ENCODE measurements at regions not wholly inside any gene's neighbourhood (a gene's known extent, or its start where the extent isn't known, plus 50 kb on each side); places are given as distances from the start of the nearest gene placed in this dataset.

DNA sequence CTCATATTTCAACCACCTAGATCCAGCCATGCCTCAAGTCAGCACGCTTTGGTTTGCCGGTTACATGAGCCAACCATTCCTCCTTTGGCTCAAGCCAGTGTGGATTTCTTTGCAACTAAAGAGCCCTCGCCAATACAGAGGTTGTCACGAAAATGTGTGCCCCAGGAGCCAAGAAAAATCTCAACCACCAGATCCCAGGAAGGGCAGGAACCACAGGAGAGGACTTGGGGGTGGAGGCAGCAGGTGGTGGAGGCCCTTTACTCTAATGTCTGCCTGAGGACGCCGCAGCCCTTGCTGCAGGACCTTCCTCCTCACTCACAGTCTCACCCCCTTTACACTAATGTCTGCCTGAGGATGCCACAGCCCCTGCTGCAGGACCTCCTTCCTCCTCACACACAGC lies 144.8 kb upstream of the PHACTR3 start:
- no peak overlapping the region for H3K27ac Mint-ChIP-seq
- ATAC-seq (no peak), DNase-seq (ENCODE audit: low spot score in 2 of 2) (no peak)

DNA sequence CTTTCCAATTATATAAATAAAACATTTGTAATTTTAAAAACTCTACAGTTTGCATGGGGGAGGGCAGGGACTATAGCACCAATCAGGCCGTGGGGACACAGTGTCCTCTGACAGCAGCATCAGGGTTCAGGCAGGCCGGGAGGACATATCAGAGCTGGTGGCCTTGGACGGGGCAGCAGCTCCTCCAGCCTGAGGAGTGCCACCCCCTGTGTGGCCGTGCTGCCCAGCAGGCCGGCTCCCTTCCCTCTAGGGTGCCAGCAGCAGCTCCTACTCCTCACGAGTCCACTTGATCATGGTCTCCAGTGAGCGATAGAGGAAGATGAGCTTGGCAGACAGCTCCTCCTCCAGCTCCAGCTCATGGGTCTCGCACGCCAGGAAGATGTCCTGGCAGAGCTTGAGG lies 144.0 kb upstream of the PHACTR3 start:
- H3K4me1 Mint-ChIP-seq: no peaks in the 10 kb centered on the region
- no peaks in the 10 kb centered on the region for H3K36me3 Mint-ChIP-seq
- ATAC-seq (no peak), DNase-seq (ENCODE audit: low spot score in 2 of 2) (no peak)
- no peaks in the 10 kb centered on the region for H3K9me3 Mint-ChIP-seq
- H3K27ac Mint-ChIP-seq: no peak overlapping the region
- no peak overlapping the region for H3K4me3 Mint-ChIP-seq

More for the DNA sequence above, 144.8 kb upstream of the PHACTR3 start:
- H3K36me3 Mint-ChIP-seq: no peaks in the 10 kb centered on the region
- H3K4me3 Mint-ChIP-seq: no peak overlapping the region
- no peaks in the 10 kb centered on the region for H3K9me3 Mint-ChIP-seq
- no peaks in the 10 kb centered on the region for H3K4me1 Mint-ChIP-seq

DNA sequence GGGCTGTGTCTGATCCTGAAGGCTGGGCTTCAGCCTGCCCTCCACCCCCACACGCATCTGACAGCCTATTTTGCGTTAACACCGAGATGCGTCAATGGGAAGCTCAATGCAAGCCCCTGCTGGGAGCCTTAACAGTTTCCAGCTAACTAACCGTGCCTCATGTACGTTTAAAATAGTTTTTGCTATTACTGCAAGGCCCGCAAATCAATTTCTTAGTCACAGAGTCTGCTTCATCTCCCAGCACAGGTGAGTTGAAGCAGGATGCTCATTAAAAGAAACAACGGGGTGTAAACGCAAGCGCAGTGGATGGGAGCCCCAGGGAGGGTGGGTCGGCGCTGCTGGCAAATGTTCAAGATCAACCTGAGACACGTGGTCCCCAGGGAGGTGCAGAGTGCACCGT lies 142.8 kb upstream of the PHACTR3 start:
- no peaks in the 10 kb centered on the region for H3K9me3 Mint-ChIP-seq
- ATAC-seq: no peak
- H3K27ac Mint-ChIP-seq: no peak overlapping the region

DNA sequence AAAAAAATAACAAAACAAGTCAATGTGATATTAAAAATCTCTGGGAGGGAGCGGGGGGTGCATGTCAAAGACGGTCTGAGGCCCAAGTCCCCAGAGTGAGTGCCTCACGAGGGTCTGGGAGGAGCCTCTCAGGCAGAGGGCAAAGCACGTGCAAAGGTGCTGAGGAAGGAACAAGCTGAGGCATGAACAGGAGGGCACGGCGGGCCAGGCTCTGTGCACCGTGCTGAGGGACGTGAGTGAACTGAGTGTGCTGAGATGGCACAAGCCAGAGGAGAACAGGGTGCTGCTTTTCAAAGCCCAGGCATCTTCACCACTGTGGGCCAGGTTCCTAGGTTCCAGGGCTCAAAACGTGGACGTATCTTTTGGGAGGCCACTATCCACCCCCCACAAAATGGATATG lies 142.1 kb upstream of the PHACTR3 start:
- Mint-ChIP-seq H3K36me3 (no peaks in the 10 kb centered on the region), H3K4me1 (no peaks in the 10 kb centered on the region), H3K4me3 (no peak overlapping the region), H3K27ac (no peak overlapping the region), H3K9me3 (no peaks in the 10 kb centered on the region)
- no peak for ATAC-seq
- DNase-seq (ENCODE audit: low spot score in 2 of 2): no peak

More for the DNA sequence above, 142.8 kb upstream of the PHACTR3 start:
- H3K4me1 Mint-ChIP-seq: no peaks in the 10 kb centered on the region
- no peak for DNase-seq (ENCODE audit: low spot score in 2 of 2)
- H3K4me3 Mint-ChIP-seq: no peak overlapping the region
- H3K36me3 Mint-ChIP-seq: no peaks in the 10 kb centered on the region

GRCh38 chr20:59463541-59463940 lies 140.8 kb upstream of the PHACTR3 start:
- Mint-ChIP-seq H3K36me3 (no peaks in the 10 kb centered on the region), H3K4me3 (no peak overlapping the region), H3K9me3 (no peaks in the 10 kb centered on the region), H3K27ac (no peak overlapping the region), H3K4me1 (no peaks in the 10 kb centered on the region)
- DNase-seq (ENCODE audit: low spot score in 2 of 2): no peak
- no peak for ATAC-seq

- no peak for ATAC-seq
Measured at GRCh38 chr20:59466107-59466815, 138.1 kb upstream of the PHACTR3 start.

DNA sequence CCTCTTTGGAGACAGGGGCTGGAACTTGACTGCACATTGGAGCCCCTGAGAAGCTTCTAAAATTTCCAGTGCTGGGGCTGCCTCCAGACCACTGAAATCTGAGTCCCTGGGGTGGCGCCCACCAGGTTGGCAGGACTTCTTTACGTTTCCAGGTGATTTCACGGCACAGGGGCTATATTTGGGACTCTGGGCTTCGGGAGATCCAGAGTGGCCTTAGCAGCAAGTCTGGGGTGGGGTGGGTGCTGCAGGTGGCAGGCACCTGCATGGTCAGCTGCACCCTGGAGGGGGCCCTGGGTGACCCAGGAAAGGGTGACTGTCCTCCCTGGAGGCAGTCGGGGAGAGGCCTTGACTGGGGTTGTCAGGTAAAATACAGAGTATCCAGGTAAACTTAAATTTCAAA lies 135.5 kb upstream of the PHACTR3 start:
- ATAC-seq (no peak), DNase-seq (ENCODE audit: low spot score in 2 of 2) (no peak)
- Mint-ChIP-seq H3K4me1 (no peaks in the 10 kb centered on the region), H3K9me3 (no peaks in the 10 kb centered on the region), H3K4me3 (no peak overlapping the region), H3K36me3 (no peaks in the 10 kb centered on the region), H3K27ac (no peak overlapping the region)

More at GRCh38 chr20:59466107-59466815, 138.1 kb upstream of the PHACTR3 start:
- Mint-ChIP-seq H3K27ac (no peak overlapping the region), H3K4me1 (no peaks in the 10 kb centered on the region), H3K36me3 (no peaks in the 10 kb centered on the region), H3K9me3 (no peaks in the 10 kb centered on the region), H3K4me3 (no peak overlapping the region)
- DNase-seq (ENCODE audit: low spot score in 2 of 2): no peak

DNA sequence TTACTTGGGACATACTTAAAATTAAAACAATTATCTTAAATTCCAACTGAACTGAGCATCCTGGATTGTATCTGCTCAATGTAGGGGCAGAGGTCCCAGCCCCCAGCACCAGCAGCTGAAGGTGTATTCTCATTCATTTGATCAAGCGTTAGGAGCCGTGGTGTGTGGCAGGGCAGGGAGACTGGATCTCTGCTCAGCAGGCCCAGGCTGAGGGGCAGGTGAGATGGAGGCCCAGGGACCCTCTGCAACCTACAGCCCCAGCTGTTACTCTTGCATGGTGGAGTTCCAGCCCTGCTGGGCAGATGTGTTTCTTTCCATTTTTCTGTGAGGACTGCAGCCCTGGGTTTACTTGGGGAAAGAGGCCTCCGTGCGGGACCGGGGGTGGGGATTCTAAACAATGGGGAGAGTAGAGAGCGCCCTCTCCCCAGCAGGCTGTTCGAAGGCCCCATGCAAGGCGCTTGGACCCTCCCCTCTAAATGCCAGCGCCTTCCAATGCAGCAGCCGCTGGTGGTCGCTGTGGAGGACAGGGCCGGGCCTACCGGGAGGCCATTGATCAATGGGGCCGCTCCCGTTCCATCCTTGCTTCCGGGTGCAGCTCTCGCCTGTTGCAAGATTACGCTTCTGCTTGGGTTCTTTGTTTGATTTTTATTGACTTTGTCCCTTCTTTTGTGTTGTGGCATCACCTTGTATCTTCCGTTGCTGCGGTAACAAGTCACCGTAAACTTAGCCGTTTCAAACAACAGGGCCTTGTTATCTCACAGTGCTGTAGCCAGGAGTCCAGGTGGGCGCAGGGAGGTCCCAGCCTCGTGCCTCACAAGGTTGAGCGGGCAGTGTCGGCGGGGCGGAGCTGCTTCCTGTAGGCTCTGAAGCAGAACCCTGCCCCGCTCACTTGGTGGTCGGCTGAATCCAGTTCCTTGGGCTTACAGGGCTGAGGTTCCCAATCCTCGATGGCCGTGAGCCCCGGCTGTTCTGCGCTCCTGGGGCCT lies 134.8 kb upstream of the PHACTR3 start:
- no peaks in the 10 kb centered on the region for H3K4me1 Mint-ChIP-seq
- no peaks in the 10 kb centered on the region for H3K9me3 Mint-ChIP-seq
- no peak for ATAC-seq
- H3K4me3 Mint-ChIP-seq: no peak overlapping the region
- H3K36me3 Mint-ChIP-seq: no peaks in the 10 kb centered on the region
- DNase-seq (ENCODE audit: low spot score in 2 of 2): no peak
- no peak overlapping the region for H3K27ac Mint-ChIP-seq

DNA sequence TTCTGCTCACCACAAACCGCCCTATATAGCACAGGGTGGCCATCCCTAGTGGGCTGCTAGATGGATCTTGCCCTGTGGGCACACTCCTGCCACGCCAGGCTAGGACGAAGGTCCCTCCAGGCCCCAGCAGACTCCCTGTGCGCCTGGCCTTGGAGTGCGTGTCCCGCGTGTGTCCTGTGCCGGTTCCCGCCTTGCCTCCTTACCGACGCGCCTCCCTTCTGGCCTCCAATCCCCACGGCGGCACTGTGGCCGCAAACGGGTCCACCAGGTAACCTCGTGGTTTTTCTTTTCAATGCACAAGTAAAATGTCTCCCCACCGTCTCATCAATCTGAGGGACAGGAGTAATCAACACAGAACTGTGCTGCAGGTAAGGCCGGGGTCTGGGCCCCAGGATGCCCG lies 133.8 kb upstream of the PHACTR3 start:
- ATAC-seq: no peak
- H3K4me3 Mint-ChIP-seq: no peak overlapping the region
- H3K4me1 Mint-ChIP-seq: no peaks in the 10 kb centered on the region
- H3K36me3 Mint-ChIP-seq: no peaks in the 10 kb centered on the region
- DNase-seq (ENCODE audit: low spot score in 2 of 2): no peak
- H3K9me3 Mint-ChIP-seq: no peaks in the 10 kb centered on the region
- no peak overlapping the region for H3K27ac Mint-ChIP-seq

DNA sequence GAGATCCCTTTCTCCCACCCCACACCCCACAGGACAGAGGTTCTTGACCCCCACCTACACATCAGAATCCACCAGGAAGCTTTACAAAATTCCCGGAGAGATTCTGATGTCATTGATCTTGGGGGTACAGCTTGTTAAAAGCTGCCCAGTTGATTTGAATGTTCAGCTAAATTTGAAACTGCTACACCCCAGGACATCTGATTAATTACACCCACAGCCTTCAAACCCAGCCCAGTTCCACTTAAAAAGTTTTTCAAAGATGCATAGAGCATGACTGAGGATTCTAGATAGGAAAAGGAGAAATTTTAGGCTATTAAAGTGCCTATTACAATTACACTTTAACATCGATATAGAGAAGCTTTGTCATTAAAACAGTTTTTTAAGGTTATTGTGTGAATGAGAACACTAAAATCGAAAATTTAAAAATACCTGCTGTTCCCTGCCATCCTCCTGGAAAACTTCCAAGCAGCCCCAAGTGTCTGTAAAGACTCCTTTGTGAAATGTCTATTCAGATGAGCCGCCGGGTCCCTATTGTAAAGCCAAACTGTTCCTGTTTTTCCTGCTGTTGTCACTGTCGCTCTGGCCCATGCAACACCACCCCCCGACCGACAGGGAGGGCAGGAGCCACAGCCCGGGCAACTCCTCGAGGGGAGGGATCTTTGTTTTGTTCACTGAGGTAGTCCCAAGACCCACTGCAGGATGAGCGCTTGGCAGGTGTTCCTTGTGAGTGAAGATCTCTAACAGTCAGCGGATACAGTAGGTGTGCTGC lies 132.5 kb upstream of the PHACTR3 start:
- Mint-ChIP-seq H3K9me3 (no peaks in the 10 kb centered on the region), H3K27ac (no peak overlapping the region), H3K4me1 (no peaks in the 10 kb centered on the region), H3K36me3 (no peaks in the 10 kb centered on the region), H3K4me3 (no peak overlapping the region)
- no peak for ATAC-seq
- DNase-seq (ENCODE audit: low spot score in 2 of 2): no peak

DNA sequence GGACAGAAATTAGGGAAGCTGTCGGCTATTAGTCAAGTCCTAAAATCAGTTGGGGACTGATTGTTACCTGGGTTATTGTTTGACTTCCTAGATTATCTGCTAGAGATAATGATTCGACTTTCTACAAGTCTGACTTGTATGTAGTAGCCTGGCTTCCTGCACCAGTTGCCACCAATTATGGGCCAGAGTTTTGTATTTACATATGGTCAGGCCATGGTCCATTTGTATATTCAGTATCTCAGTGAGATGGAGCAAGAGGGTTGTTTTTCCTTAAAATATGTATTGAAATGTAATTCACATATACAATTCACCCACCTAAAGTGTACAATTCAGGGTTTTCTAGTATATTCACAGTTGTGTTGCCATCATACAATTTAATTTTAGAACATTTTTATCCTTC lies 130.6 kb upstream of the PHACTR3 start:
- ATAC-seq (no peak), DNase-seq (ENCODE audit: low spot score in 2 of 2) (no peak)
- Mint-ChIP-seq H3K4me1 (no peaks in the 10 kb centered on the region), H3K4me3 (no peak overlapping the region), H3K36me3 (no peaks in the 10 kb centered on the region), H3K9me3 (no peaks in the 10 kb centered on the region), H3K27ac (no peak overlapping the region)

DNA sequence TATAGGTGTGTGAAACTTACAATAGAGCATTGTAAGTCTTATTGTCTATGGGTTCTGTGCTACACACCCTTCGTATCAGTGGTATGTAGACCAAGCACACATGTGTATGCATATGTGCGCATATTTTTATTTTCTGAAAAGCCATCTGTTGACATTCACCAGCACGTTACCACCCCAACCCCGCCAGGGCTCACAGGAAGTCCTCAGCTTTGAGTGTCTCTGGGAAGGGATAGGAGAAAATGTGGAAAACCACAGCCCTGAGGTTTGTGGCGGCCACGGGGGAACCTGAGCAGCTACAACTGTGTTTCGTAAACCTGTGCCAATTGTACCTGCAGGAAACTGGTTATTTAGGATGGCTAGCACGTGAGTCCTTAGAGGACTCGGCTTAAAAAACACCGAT lies 123.3 kb upstream of the PHACTR3 start:
- no peak overlapping the region for H3K27ac Mint-ChIP-seq
- no peaks in the 10 kb centered on the region for H3K4me1 Mint-ChIP-seq
- H3K4me3 Mint-ChIP-seq: no peak overlapping the region
- ATAC-seq: no peak
- H3K36me3 Mint-ChIP-seq: no peaks in the 10 kb centered on the region
- no peak for DNase-seq (ENCODE audit: low spot score in 2 of 2)
- H3K9me3 Mint-ChIP-seq: no peaks in the 10 kb centered on the region

DNA sequence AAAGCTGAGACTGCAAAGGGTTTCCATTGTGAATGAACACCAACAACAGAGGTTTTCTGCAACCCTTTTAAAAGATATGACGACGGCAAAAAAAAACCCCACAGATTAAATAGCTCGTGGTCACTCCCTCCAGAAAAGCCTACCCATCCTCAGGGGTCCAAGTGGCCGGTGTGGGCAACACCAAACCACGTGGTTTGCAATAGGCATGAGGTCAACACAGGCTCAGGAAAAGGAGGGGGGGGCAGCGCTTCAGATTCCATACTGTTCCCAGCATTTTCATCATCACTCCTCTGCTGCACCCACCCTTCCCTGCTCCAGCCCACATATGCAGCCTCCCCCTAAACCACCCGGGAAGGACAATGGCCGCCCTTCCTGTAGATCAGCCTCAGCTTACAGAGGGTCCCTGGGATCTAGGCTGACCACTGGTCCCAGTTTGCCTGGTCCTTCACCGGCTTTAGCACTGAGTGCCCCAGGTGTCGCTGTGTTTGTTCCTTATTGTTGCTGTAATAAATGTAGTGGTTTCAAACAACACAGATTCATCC lies 122.8 kb upstream of the PHACTR3 start:
- Mint-ChIP-seq H3K4me1 (no peaks in the 10 kb centered on the region), H3K27ac (no peak overlapping the region), H3K36me3 (no peaks in the 10 kb centered on the region), H3K9me3 (no peaks in the 10 kb centered on the region), H3K4me3 (no peak overlapping the region)
- ATAC-seq (no peak), DNase-seq (ENCODE audit: low spot score in 2 of 2) (no peak)

DNA sequence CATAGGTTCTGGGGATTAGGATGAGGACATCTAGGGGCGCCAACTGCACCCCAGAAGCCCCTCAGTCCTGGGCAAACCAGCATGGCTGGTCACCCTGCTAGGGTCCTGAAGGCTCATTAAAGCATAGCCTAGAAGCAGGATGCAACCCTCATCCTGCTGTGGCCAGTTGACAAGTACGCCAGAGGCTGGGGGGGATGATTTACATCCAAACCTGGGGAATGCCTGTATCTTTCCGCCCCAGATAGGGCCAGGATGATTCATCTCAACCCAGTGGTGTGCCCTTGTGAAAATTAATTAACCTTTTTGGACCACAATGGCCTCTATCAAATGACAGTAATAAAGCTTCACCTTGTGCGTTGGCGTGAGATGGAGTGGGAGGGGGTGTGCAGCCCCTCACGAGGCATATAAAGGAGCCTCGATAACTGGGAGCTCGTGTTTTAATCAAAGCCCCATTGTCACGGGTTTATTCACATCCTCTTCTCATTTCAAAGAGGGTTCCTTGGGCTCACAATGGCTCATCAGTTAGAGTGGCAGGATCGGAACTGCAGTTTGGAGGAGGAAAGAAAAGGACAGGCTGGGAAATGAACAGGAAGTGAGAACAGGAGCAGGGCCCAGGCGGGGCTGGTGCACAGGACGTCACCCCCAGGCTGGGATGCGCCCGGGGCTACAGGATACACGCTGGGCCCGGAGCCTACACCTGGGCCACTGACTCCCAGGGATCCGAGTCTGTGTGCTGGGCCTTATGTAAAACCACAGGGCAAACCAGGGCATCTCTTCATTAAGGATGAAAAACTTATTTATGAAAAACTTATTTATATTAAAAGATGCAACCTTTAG lies 121.8 kb upstream of the PHACTR3 start:
- no peak overlapping the region for H3K27ac Mint-ChIP-seq
- no peak overlapping the region for H3K4me3 Mint-ChIP-seq
- no peaks in the 10 kb centered on the region for H3K36me3 Mint-ChIP-seq
- DNase-seq (ENCODE audit: low spot score in 2 of 2) (no peak), ATAC-seq (no peak)
- no peaks in the 10 kb centered on the region for H3K4me1 Mint-ChIP-seq
- H3K9me3 Mint-ChIP-seq: no peaks in the 10 kb centered on the region

All from stimulated activated effector memory CD8-positive, alpha-beta T cell treated with anti-CD3 and anti-CD28 coated beads, Interleukin-12 subunit alpha, Interleukin-12 subunit beta, amount 100 ng/mL, for 72 hours (primary cell).